A549 (cell line): ENCODE measurements at regions not wholly inside any gene's neighbourhood (a gene's known extent, or its start where the extent isn't known, plus 50 kb on each side); places are given as distances from the start of the nearest gene placed in this dataset.

Experiments used
- CEBPB ChIP-seq, 2 experiments: fragments of >200 bp in 1 of 2; sonication (Bioruptor Twin) in 1 of 2; formaldehyde crosslinking in 1 of 2; IDR thresholded peaks; 2 replicates each; pipeline ENCODE4 v1.6.1; 2012 to 2016
- CTCF ChIP-seq: fragments of >200 bp; sonication (Bioruptor Twin); formaldehyde crosslinking; IDR thresholded peaks from 3 replicates; pipeline ENCODE4 v1.5.1; 2016
- E2F6 ChIP-seq: IDR thresholded peaks from 2 replicates; pipeline ENCODE4 v1.6.1; 2012; ENCODE audit warnings: low read depth, borderline replicate concordance
- EP300 ChIP-seq, 2 experiments: fragments of >200 bp; sonication (Bioruptor Twin); formaldehyde crosslinking; IDR thresholded peaks; 2 replicates in 1 of 2; 3 replicates in 1 of 2; pipeline ENCODE4 v1.6.1; 2016 to 2017
- GATA3 ChIP-seq: IDR thresholded peaks from 2 replicates; pipeline ENCODE4 v1.6.1; 2012; ENCODE audit warnings: borderline replicate concordance
- MAZ ChIP-seq: fragments of 150-350 bp; IDR thresholded peaks from 2 replicates; pipeline ENCODE4 v1.6.1; 2014; ENCODE audit warnings: antibody characterized with exemption, low read depth, low read length, borderline replicate concordance
- MYC ChIP-seq: IDR thresholded peaks from 2 replicates; pipeline ENCODE4 v1.6.1; 2012; ENCODE audit warnings: mild to moderate bottlenecking, inconsistent platforms, low read length, improper control_type of control experiment, borderline replicate concordance
- NFE2L2 ChIP-seq: fragments of 150-350 bp; conservative IDR thresholded peaks from 2 replicates; pipeline ENCODE4 v1.6.1; 2014; ENCODE audit warnings: low read length
- POLR2A ChIP-seq: IDR thresholded peaks from 2 replicates; pipeline ENCODE4 v1.6.1; 2012; ENCODE audit warnings: mild to moderate bottlenecking, low read length
- RAD21 ChIP-seq, 2 experiments: fragments of >200 bp in 1 of 2; sonication (Bioruptor Twin) in 1 of 2; formaldehyde crosslinking in 1 of 2; IDR thresholded peaks in 1 of 2; conservative IDR thresholded peaks in 1 of 2; 2 replicates in 1 of 2; 3 replicates in 1 of 2; pipeline ENCODE4 v1.6.1; 2012 to 2018; ENCODE audit warnings: inconsistent platforms in 1 of 2
- SMC3 ChIP-seq: fragments of >200 bp; sonication (Bioruptor Twin); formaldehyde crosslinking; IDR thresholded peaks from 3 replicates; pipeline ENCODE4 v1.6.1; 2018; ENCODE audit warnings: inconsistent platforms
- USF2 ChIP-seq: fragments of 450-650 bp; IDR thresholded peaks from 2 replicates; pipeline ENCODE4 v1.6.1; 2014; ENCODE audit warnings: antibody characterized with exemption

- TF ChIP-seq CTCF (no peak), NFE2L2 (no peak), MAZ (no peak), RAD21 (conservative IDR thresholded peaks at IDR 0.05 in 1 of 2, IDR thresholded peaks at IDR 0.05 in 1 of 2) (no peak), POLR2A (no peak), EP300 (IDR thresholded peaks at IDR 0.05) (no peak), MYC (no peak), GATA3 (no peak), USF2 (no peak), E2F6 (no peak), CEBPB (IDR thresholded peaks at IDR 0.05) (no peak), SMC3 (no peak)
Observed at GRCh38 chrX:16061296-16061695, 62.1 kb upstream of the GRPR start.
